ENCODE measurements at regions not wholly inside any gene's neighbourhood (a gene's known extent, or its start where the extent isn't known, plus 50 kb on each side); places are given as distances from the start of the nearest gene placed in this dataset.

DNA sequence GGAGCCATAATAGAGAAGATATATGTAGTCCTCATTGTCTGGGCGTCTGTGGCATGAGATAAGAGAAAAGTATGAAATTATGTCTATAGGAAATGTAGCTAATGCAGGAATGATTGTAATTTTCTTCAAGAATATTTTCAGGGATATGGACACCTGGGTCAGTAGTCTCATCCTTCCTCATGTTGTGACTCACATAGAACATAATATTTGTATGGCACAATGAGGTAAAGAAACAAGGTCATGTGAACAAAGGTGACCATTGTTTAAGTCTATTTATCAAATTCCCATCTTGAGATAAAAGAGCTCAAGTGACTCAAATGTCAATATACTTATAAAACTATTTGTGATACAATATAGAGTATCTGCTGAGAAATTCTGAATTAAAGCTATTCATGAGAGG is 345.5 kb upstream of the ROBO1 start:
- TF ChIP-seq, protein P1, sequence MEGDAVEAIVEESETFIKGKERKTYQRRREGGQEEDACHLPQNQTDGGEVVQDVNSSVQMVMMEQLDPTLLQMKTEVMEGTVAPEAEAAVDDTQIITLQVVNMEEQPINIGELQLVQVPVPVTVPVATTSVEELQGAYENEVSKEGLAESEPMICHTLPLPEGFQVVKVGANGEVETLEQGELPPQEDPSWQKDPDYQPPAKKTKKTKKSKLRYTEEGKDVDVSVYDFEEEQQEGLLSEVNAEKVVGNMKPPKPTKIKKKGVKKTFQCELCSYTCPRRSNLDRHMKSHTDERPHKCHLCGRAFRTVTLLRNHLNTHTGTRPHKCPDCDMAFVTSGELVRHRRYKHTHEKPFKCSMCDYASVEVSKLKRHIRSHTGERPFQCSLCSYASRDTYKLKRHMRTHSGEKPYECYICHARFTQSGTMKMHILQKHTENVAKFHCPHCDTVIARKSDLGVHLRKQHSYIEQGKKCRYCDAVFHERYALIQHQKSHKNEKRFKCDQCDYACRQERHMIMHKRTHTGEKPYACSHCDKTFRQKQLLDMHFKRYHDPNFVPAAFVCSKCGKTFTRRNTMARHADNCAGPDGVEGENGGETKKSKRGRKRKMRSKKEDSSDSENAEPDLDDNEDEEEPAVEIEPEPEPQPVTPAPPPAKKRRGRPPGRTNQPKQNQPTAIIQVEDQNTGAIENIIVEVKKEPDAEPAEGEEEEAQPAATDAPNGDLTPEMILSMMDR (IDR thresholded peaks at IDR 0.05), result no peak
- no peak for TF ChIP-seq POLR2A (IDR thresholded peaks at IDR 0.05)
